GM19043 (cell line): ENCODE measurements at regions not wholly inside any gene's neighbourhood (a gene's known extent, or its start where the extent isn't known, plus 50 kb on each side); places are given as distances from the start of the nearest gene placed in this dataset.
"Not testable (repeated sequence)": the region's sequence is repeated elsewhere in the genome, so short reads cannot be mapped to it uniquely, and the experiment has no call there.

Source experiments
- ATAC-seq: cut with Tn5 transposase; IDR thresholded peaks from one replicate; pipeline ENCODE4 v1.9.1; 2021; ENCODE audit warnings: low read depth; ENCODE audit not compliant: unreplicated experiment

DNA sequence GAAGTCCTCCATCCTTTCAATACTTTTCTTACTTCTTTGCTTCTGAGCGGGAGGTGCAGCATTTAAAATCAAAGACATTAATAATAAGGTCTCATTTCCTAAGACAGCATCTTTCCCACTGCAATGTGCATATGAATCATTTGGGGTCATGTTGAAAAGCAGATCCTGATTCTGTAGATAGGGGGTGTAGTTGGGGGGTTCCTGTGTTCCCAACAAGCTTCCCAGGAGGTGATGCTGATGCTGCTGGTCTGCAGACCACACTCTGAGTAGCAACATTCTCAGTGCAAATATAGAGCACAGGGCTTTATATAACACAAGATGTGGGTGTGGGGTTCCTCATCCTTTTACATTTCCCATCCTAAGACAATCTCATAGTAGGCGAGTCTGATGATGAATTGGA is 126.5 kb upstream of the PALM2AKAP2 start:
- no peak for ATAC-seq

- not testable (repeated sequence) for ATAC-seq
These were observed 116.0 kb upstream of the PALM2AKAP2 start for GRCh38 chr9:109663978-109664377.

DNA sequence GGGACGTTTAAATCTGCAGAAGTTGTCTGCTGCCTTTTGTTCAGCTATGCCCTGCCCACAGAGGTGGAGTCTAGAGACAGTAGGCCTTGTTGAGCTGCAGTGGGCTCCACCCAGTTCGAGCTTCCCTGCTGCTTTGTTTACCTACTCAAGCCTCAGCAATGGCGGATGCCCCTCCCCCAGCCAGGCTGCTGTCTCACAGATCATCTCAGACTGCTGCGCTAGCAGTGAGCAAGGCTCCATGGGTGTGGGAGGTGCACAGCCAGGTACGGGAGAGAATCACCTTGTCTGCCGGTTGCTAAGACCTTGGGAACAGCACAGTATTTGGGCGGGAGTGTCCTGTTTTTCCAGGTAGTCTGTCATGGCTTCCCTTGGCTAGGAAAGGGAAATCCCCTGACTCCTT is 114.3 kb upstream of the PALM2AKAP2 start:
- not testable (repeated sequence) for ATAC-seq

DNA sequence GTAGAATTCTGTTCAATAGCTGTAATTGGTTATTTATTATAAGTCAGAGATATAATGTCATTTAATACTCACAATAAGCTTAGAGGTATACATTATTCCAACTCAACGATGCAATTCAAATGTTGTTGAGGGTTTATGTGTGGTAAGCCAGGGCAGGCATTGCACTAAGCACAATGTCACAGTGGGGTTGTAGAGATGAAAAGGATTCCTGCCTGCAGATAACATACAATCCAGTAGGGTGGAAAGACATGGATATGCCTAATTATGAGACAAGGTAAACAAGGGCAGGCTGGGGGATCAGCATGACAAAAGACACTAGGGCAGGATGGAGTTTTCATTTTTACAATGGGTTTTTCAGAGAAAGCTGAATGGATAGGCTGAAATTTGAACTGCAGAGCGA is 98.7 kb upstream of the PALM2AKAP2 start:
- ATAC-seq, result no peak

DNA sequence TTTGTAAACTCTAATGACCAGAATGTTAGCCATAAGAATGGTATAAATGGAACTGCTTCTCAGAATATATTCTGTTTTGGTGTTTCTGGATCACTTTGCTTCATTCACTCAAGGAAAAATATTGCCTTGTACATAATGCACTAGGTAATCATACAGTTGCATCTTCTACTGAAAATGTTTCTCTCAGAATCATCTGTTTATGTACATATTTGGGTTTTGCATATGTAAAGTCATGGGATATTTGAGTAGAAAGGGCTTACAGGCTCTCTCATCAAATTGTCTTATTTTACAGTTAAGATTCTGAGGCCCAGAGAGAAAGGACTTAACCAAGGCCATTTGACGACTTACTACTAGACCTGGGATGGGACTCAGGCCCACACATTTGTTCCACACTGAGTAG is 97.8 kb upstream of the PALM2AKAP2 start:
- ATAC-seq, result no peak

DNA sequence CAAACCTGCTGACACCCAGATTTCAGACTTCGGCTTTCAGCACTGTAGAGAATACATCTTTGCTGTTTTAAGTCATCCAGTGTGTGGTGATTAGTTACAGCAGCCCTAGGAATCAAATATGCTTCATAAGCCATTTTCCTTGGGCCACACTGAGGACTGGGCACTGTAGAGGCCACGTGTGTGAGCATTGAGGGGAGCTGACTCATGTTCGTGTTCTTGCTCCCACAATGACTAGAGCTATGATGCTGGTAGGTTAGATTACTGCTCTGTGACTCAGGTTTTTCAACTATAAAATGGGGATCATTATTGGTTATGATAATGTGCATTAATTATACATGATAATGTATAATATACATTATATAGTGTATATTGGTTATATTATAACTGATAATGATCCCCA is 96.5 kb upstream of the PALM2AKAP2 start:
- ATAC-seq, result no peak

- ATAC-seq, result no peak
These were observed 90.3 kb upstream of the PALM2AKAP2 start for GRCh38 chr9:109689701-109690100.

- no peak for ATAC-seq
These were observed 81.0 kb upstream of the PALM2AKAP2 start for GRCh38 chr9:109699019-109699418.

- ATAC-seq, result no peak
These were observed 75.5 kb upstream of the PALM2AKAP2 start for GRCh38 chr9:109704546-109704945.

DNA sequence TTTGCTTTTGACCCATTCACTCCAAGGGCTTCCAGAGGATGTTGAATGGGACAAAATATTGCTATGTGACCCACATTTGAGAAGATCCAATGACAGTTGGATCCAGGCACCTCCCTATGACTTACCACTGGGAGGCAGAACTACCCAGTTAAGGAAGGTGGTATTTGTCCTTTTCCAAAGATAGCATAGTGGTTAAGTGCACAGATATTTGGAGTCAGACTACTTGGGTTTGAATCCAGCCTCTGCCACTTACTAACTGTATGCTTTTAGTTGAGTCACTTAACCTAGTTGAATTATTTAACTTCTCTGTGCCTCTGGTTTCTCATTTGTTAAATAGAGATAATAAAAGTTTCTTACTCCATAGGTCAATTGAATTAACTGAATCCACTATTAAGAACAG is 74.5 kb upstream of the PALM2AKAP2 start:
- ATAC-seq, result no peak

DNA sequence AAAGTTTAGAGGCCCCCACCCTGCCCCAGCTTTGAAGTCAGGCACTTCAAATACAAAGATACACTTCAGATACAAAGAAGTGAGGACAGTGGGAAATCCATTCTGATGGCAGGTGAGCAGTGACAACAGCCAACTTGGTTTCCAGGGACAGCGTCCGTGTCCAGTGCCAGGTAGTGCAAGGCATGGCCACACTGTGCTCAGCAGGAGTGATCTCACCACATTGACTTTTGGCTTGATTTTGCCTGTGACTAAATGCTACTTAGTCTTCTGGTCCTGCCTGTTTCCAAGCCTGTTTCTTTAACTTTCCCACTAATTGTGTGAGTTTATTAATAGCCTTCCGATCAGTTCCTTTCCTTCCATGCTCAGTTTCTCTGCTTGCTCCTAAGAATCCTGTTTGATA is 72.6 kb upstream of the PALM2AKAP2 start:
- no peak for ATAC-seq

GRCh38 chr9:109708451-109708945 is 71.5 kb upstream of the PALM2AKAP2 start:
- no peak for ATAC-seq

DNA sequence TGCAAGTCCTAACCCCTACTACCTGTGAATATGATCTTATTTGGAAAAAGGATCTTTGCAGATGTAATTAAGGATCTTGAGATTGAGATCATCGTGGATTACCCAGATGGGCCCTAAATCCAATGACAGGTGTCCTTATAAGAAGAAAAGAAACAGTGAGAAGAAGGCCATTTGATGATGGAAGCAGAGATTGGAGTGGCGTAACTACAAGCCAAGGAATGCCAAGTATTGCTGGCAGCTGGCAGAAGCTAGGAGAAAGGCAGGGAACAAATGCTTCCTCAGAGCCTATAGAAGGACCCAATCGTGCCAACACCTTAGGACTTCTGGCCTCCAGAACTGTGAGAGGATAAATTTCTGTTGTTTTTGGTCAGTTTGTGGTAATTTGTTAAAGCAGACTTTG is 70.1 kb upstream of the PALM2AKAP2 start:
- no peak for ATAC-seq

DNA sequence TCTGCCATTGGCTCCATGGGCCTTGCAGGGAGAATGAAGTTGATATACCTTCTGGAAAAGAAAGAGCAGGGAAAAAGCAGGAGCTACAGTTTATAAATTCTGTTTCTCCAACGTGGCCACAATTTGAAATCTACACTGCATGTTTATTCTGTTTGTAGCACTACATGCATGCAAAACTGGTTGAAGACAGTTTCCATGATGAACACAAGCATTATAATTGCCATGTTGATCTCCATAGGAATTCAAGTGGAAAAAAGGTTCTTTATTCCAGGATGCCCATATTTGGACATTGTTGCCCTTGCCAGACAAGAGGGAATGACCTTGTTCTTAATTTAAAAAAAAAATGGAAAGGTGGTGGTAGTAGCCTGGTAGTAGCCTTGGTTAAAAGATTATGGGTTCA is 69.2 kb upstream of the PALM2AKAP2 start:
- ATAC-seq, result no peak

GRCh38 chr9:109715344-109715743 is 64.7 kb upstream of the PALM2AKAP2 start:
- ATAC-seq, result no peak

- ATAC-seq, result no peak
These were observed 63.4 kb upstream of the PALM2AKAP2 start for GRCh38 chr9:109716631-109717030.

- no peak for ATAC-seq
These were observed 62.7 kb upstream of the PALM2AKAP2 start for GRCh38 chr9:109717342-109717741.

DNA sequence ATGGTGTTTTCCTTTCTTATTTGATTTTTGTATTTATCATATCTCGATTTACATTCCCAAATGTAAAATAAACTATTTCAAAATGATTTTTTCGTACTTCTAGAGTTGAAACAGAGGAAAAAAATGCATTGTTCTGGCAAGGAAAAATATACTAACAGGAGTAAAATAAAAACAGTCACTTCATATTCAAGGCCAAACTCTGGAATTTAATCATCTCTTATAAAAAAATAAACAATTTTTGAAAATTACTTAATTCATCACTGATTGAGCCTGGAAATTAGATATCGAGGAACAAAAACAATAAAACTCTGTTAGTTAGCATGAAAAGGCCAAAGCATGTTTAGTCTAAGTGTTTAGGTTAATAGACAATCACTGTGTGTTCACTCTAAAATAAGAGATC is 61.1 kb upstream of the PALM2AKAP2 start:
- no peak for ATAC-seq

DNA sequence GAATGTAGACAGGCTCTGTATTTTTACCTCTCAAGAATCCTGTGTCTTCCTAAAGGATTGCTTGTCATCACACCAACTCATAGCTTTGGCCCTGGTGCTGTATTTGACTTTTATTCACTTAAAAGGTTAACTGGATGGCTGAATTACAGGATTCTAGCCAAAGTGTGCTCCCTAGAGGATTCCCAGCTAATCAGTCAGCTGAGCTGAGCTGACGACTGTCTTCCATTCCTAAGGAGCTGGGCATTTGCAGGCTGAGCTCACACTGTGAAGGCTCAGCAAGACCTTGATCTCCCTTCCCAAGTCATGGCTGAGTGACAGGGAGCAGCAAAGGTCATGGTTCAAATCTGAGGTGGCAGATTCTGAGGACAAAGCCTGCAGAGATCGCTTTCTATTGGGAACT is 59.0 kb upstream of the PALM2AKAP2 start:
- no peak for ATAC-seq

GRCh38 chr9:109722007-109722406 is 58.0 kb upstream of the PALM2AKAP2 start:
- no peak for ATAC-seq

DNA sequence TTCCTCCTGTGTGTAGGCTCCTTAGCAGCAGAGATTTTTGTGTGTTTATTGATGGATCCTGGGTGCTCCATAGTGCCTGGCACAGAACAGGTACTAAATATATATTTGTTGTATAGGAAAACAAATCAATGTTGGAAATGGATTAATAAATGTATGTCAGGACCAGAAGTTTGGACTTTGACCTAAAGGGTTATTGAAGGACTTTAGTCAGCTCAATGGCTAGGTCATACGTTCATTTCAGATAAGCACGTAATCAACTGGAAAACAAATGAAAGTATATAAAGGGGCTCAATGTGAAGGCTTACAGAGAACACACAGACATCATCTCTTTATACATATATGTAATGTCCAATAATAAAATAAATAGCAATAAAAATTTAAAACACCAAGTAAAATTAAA is 56.2 kb upstream of the PALM2AKAP2 start:
- ATAC-seq, result no peak

- ATAC-seq, result no peak
These were observed 54.5 kb upstream of the PALM2AKAP2 start for GRCh38 chr9:109725460-109725859.

DNA sequence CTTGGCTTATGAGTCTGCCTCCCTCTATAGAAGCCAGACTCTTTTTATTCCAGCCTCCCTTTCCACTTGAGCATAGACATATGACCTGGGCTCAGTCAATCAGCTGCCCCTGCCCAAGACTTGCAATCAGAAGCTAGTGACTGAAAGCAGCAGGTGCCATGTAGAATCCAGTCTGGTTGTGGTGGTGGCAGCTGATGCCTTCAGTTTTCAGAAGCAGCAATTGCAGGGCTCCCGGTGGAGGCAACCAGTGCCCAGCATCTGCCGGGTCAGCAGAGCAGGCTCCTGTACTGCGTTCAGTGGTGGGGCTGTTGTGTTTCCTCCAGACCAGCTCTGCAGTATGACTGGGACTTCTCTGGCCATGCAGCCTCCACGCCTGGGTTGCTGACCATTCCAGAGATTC is 53.9 kb upstream of the PALM2AKAP2 start:
- ATAC-seq, result no peak
